Daoy (cell line): ENCODE measurements at regions not wholly inside any gene's neighbourhood (a gene's known extent, or its start where the extent isn't known, plus 50 kb on each side); places are given as distances from the start of the nearest gene placed in this dataset.

Experiments
- DNase-seq: peaks from one replicate; pipeline ENCODE4 v3.0.0-alpha.2; 2015; ENCODE audit warnings: low read depth

- no peak for DNase-seq
Measured at GRCh38 chr1:59238333-59238934, 58.5 kb upstream of the FGGY start.

GRCh38 chr1:59238993-59239392 is 57.9 kb upstream of the FGGY start:
- DNase-seq, result no peak

- DNase-seq, result no peak
Measured at GRCh38 chr1:59241909-59242308, 55.0 kb upstream of the FGGY start.

GRCh38 chr1:59242370-59242769 is 54.5 kb upstream of the FGGY start:
- no peak for DNase-seq

- DNase-seq, result no peak
Measured at GRCh38 chr1:59243550-59243949, 53.3 kb upstream of the FGGY start.

- no peak for DNase-seq
Measured at GRCh38 chr1:59243978-59244377, 52.9 kb upstream of the FGGY start.

- no peak for DNase-seq
Measured at GRCh38 chr1:59244891-59245290, 52.0 kb upstream of the FGGY start.
